GM12892 (cell line): ENCODE measurements at regions not wholly inside any gene's neighbourhood (a gene's known extent, or its start where the extent isn't known, plus 50 kb on each side); places are given as distances from the start of the nearest gene placed in this dataset.
"Not testable (repeated sequence)": the region's sequence is repeated elsewhere in the genome, so short reads cannot be mapped to it uniquely, and the experiment has no call there.

Experiments used
- DNase-seq: peaks from one replicate; pipeline ENCODE4 v3.0.0; 2011; ENCODE audit not compliant: insufficient read length
- FAIRE-seq: peaks from 2 replicates; lab custom pipeline; 2011; peaks lifted over from hg19 to GRCh38; lab: Jason Lieb, UNC
- POLR2A ChIP-seq: IDR thresholded peaks from 2 replicates; pipeline ENCODE4 v1.6.1; 2011; ENCODE audit warnings: low read depth, low read length, control low read depth
- POLR2AphosphoS5 ChIP-seq: IDR thresholded peaks from 2 replicates; pipeline ENCODE4 v1.6.1; 2011; ENCODE audit warnings: low read depth, low read length, control low read depth
- TAF1 ChIP-seq: IDR thresholded peaks from 2 replicates; pipeline ENCODE4 v1.6.1; 2011; ENCODE audit warnings: low read depth, mild to moderate bottlenecking, control low read depth, low read length, borderline replicate concordance

GRCh38 chrX:150258463-150259430, 104.4 kb upstream of the MAMLD1 start:
- no peak for TF ChIP-seq TAF1
- TF ChIP-seq POLR2A, result no peak
- no peak for TF ChIP-seq POLR2AphosphoS5
- FAIRE-seq (no peak), DNase-seq (no peak)

GRCh38 chrX:150262456-150262855, 100.7 kb upstream of the MAMLD1 start:
- DNase-seq, result no peak
- no peak for FAIRE-seq
- TF ChIP-seq POLR2AphosphoS5 (no peak), POLR2A (no peak), TAF1 (no peak)

DNA sequence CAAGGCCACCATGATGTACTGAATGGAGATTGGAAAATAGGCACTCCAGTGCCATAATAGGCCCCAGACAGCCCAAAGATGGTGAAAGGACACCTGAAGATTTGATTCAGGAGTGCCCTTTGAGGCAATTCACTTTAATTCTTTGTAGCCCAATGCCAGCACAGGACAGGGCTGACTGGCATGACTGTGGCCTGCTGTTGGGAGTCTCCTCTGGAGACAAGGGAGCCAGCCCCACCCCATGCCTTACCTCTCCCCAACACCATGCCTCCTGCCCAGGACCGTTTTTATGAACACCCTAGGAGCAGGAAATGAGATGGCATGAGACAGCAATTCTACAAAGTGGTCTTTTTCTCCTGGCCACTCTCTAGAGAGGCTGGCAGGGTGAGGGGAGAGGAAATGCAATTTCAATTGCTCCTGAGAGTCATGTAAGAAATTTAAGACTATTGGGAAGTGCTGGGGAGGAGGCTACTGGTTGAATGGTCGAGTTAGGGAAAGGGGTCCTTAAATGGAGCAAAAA, 94.2 kb upstream of the MAMLD1 start:
- DNase-seq (no peak), FAIRE-seq (no peak)
- TF ChIP-seq TAF1, result no peak
- no peak for TF ChIP-seq POLR2A
- TF ChIP-seq POLR2AphosphoS5, result no peak

GRCh38 chrX:150269605-150270254, 93.4 kb upstream of the MAMLD1 start:
- no peak for FAIRE-seq
- TF ChIP-seq TAF1 (no peak), POLR2A (no peak)
- DNase-seq, result no peak

DNA sequence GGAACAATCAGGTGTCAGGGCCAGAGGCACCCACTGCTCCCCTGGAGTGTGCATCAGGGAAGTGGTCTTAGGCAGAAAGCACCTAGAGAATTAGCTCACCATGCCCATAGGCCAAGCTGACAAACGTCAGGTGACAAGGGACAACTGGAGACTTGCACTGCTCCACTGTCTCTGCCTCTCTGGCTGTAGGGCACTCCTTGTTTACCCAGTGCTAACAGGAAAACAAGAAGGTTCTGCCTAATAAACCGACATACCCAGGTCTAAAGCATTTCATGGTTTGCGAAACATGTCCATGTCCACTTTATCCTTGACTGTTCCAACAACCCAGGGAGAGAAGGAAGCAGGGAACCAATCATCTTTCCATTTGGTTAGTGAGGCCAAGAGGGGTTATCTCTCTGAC, 92.5 kb upstream of the MAMLD1 start:
- DNase-seq, result no peak
- TF ChIP-seq POLR2AphosphoS5 (no peak), TAF1 (no peak), POLR2A (no peak)
- FAIRE-seq, result no peak

- not testable (repeated sequence) for FAIRE-seq, DNase-seq
These were observed 89.4 kb upstream of the MAMLD1 start for GRCh38 chrX:150273575-150274294.

- TF ChIP-seq POLR2A (no peak), TAF1 (no peak), POLR2AphosphoS5 (no peak)
- DNase-seq (no peak), FAIRE-seq (no peak)
These were observed 80.2 kb upstream of the MAMLD1 start for GRCh38 chrX:150282953-150283352.

GRCh38 chrX:150291014-150291413, 72.1 kb upstream of the MAMLD1 start:
- no peak for FAIRE-seq
- DNase-seq, result no peak
- TF ChIP-seq POLR2A (no peak), POLR2AphosphoS5 (no peak), TAF1 (no peak)

GRCh38 chrX:150293311-150294013, 69.7 kb upstream of the MAMLD1 start:
- TF ChIP-seq TAF1 (no peak), POLR2AphosphoS5 (no peak), POLR2A (no peak)
- FAIRE-seq (no peak), DNase-seq (no peak)

- no peak for FAIRE-seq
- no peak for DNase-seq
- TF ChIP-seq TAF1, result no peak
- TF ChIP-seq POLR2AphosphoS5, result no peak
- no peak for TF ChIP-seq POLR2A
These were observed 64.1 kb upstream of the MAMLD1 start for GRCh38 chrX:150298841-150299551.

DNA sequence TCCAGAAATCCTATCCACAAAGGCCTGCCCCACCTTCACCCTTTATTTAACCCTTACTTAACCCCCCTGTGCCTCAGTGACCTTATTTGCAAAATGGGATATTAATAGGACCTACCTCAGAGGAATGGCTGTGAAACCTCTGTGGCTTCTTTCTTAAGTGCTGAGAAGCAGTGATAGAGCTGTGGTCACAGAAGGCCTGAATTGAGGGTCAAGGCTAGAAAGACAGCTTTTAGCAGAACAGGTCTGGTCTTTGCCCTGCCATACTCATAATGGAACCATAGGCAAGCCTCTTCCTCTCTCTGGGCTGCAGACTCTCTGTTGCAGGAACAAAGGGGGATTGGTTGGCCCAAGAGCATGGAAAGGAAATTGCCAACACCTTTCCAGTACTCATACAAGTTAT, 63.5 kb upstream of the MAMLD1 start:
- no peak for TF ChIP-seq POLR2AphosphoS5
- TF ChIP-seq POLR2A, result no peak
- TF ChIP-seq TAF1, result no peak
- FAIRE-seq, result no peak

More for the DNA sequence above, 63.5 kb upstream of the MAMLD1 start:
- DNase-seq, result no peak
